ENCODE measurements at regions not wholly inside any gene's neighbourhood (a gene's known extent, or its start where the extent isn't known, plus 50 kb on each side); places are given as distances from the start of the nearest gene placed in this dataset.
"Not testable (repeated sequence)": the region's sequence is repeated elsewhere in the genome, so short reads cannot be mapped to it uniquely, and the experiment has no call there.

DNA sequence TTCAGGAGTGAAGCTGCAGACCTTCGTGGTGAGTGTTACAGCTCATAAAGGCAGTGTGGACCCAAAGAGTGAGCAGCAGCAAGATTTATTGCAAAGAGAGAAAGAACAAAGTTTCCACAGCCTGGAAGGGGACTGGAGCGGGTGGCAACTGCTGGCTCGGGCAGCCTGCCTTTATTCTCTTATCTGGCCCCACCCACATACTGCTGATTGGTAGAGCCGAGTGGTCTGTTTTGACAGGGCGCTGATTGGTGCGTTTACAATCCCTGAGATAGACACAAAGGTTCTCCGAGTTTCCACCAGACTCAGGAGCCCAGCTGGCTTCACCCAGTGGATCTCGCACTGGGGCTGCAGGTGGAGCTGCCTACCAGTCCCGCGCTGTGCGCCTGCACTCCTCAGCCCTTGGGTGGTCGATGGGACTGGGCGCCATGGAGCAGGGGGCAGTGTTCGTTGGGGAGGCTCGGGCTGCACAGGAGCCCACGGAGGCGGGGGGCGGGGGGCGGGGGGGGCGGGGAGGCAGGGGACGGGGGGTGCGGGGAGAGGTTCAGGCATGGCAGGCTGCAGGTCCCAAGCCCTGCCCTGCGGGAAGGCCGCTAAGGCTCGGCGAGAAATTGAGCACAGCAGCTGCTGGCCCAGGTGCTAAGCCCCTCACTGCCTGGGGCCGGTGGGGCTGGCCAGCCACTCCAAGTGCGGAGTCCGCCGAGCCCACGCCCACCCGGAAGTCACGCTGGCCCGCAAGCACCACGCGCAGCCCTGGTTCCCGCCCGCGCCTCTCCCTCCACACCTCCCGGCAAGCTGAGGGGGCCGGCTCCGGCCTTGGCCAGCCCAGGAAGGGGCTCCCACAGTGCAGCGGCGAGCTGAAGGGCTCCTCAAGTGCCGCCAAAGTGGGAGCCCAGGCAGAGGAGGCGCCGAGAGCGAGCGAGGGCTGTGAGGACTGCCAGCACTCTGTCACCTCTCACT, 59.9 kb upstream of the EN2 start:
- DNase-seq, result not testable (repeated sequence)

DNA sequence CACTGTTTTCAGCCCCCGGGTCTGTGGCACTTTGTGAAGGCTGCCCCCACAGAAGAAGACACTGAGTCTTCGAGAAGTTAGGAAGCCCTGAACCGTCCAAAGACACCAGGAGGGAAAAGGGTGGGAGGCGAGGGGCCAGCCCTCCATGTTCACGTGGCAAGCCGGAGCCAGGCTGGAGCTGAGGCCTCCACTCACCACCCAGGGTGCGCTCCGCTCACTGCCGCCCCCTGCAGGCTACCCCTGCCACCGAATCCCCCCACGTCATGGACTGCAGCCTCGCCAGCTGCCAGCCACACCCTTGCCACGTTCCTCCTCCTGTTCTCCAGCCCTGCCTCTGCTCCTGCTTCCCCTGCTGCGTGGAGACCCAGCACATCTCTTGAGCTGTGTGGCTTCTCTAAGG, 59.0 kb upstream of the EN2 start:
- no peak for DNase-seq

DNA sequence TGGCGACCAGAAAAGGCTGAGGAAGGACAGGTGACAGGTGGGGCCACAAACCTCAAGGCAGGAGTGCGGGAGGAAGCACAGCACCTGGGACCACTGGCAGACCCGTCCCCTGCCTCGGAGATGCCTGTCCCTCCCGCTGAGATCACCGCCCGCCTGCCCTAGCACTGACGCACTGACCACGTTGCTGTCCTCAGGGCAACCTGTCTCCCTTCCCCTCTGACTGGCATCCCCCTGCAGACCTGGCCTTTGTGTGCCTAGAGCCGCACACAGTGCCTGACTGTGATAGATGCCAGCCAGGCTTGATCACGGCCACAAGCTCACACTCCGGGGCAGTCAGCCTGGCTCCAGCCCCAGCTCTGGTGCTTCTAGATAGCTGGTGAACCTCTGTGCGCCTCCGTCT, 58.4 kb upstream of the EN2 start:
- no peak for DNase-seq

DNA sequence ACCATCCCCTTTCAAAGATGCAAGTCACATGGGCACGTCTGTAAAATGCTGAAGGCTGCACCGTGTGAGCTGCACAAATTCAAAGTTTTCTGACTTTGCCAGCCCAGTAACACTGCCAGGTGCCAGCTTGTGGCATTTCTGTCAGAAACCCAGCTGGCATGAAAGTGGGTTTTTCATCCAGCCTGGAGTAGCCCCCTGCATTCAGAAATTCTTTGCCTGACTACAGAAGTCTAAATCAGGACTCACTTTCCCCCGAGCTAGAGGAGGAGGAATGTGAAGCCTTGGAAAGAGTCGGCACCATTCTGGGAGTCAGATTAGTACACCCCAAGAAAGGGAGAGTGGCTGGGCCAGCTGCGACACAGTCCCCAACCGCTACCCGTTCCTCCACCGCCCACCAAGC, 56.7 kb upstream of the EN2 start:
- no peak for DNase-seq

DNA sequence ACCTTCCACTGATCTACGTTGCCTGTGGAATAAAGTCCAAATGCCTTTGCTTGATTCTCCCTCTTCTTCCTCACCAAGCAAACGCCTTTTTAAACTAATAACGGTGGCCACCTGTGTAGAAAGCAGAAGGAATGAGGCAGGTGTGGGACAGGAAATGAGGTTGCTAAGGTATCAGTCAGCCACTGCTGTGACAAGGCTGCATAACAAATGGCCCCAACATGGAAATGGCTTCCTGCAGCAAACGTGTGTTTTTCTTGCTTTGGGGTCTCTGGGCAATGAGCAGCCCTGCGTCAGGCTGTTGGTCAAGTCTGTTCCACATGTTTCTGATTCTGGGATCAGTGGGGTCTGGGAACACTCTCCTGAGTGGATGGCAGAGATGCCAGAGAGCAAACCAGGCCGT, 56.0 kb upstream of the EN2 start:
- no peak for DNase-seq

DNA sequence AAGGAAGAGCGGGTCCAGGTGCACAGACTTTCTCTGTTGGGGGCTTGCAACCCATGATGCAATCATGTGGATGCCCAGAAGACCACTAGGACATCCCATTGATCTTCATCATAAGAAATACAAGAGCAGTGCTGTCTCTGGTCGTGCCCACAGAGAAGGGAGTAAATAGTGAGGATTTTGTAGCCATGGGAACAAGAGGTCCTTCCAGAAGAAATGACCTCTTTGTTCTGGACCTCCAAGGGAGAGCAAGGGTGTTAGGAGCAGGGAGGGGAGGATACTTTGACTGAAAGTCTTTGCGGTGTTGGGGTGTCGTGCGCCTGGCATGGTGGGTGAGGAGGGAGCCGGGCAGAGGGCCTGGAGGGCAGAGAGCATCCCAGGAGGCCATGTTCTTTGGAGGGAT, 55.0 kb upstream of the EN2 start:
- DNase-seq, result no peak

DNA sequence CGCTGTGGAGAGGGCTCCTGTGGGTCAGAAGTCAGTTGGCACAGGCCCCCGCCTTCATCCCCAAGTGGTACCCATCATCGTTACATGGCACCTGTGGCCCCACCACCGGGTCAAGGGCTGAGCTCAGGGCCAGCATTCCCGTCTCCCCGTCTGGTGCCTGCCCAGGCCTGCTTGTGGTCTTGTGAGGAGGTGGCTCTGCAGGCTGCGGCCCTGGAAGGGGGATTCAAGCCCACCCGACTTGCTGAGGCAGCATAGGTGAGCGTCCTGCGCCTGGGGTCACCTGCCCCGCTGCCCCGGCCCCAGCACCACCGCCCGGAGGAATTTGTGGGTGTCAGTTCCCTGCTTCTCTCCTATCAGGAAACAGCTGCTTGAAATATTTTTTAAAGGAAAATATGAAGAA, 53.0 kb upstream of the EN2 start:
- DNase-seq, result no peak

DNA sequence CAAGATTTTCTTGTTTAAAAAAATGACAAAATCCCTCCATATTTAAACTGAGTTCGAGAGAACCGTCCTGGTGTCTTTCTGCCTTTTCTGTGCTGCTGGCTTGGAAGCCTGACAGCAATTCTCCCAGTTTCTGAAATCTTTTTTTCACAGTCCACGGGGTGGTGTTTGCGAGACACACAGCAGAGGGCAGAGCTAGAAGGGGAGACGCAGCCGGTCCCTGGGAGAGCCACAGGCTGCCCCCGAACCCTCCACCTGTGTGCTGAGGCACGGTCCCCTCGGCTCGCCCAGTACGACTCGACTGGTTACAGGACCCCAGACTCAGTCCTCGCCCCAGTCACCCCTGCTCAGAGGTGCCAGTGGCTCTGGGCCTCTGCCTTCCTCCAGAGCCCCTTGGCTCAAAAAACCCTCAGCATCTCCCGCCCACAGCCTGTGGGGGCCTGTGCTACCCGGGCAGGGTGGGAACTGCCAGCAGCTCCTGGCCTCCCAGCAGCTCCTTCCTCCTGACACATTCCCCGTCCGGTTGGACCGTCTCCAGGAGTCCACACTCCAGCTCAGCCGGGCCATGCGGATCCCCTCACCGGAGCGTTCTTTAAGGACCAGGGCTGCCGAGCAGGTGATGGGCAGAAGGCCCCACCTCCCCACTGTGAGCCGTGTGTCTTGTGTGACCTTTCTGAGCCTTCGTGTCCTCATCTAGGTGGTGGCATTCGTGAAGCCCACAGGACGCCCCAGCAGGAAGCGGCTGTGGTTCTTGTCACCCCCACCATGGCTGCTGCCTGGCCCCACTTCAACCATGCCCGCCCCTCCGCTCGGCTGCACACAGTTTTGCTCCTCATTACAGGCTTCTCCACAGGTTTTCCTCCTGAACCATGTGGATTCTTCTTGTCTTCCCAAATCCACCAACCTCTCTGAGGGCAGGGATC, 52.3 kb upstream of the EN2 start:
- DNase-seq, result no peak

DNA sequence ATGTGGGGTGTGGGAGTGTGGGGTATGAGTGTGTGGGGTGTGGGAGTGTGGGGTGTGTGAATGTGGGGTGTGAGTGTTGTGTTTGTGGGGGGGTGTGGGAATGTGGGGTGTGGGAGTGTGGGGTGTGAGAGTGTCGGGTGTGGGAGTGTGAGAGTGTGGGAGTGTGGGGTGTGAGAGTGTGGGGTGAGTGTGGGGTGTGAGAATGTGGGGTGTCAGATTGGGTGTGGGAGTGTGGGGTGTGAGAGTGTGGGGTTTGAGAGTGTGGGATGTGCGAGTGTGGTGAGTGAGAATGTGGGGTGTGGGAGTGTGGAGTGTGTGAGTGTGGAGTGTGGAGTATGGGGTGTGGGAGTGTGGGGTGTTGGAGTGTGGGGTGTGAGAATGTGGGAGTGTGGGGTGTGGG, 50.1 kb upstream of the EN2 start:
- DNase-seq, result no peak
